ENCODE measurements at regions not wholly inside any gene's neighbourhood (a gene's known extent, or its start where the extent isn't known, plus 50 kb on each side); places are given as distances from the start of the nearest gene placed in this dataset.

GRCh38 chr11:80798174-80798573, 1357.3 kb upstream of the TENM4 start:
- DNase-seq (ENCODE audit: low read depth, low spot score), result no peak

- DNase-seq (ENCODE audit: low read depth, low spot score), result no peak
Measured at GRCh38 chr11:80783561-80783960, 1342.7 kb upstream of the TENM4 start.

- DNase-seq (ENCODE audit: low read depth, low spot score), result no peak
Measured at GRCh38 chr11:80782135-80782885, 1341.5 kb upstream of the TENM4 start.

GRCh38 chr11:80779905-80780605, 1339.2 kb upstream of the TENM4 start:
- DNase-seq (ENCODE audit: low read depth, low spot score), result no peak

- no peak for DNase-seq (ENCODE audit: low read depth, low spot score)
Measured at GRCh38 chr11:80778941-80779340, 1338.1 kb upstream of the TENM4 start.

GRCh38 chr11:80778432-80778831, 1337.6 kb upstream of the TENM4 start:
- DNase-seq (ENCODE audit: low read depth, low spot score), result no peak

GRCh38 chr11:80773919-80774318, 1333.1 kb upstream of the TENM4 start:
- DNase-seq (ENCODE audit: low read depth, low spot score), result no peak

- no peak for DNase-seq (ENCODE audit: low read depth, low spot score)
Measured at GRCh38 chr11:80771017-80771416, 1330.2 kb upstream of the TENM4 start.

GRCh38 chr11:80758787-80759186, 1318.0 kb upstream of the TENM4 start:
- no peak for DNase-seq (ENCODE audit: low read depth, low spot score)

GRCh38 chr11:80748207-80748925, 1307.5 kb upstream of the TENM4 start:
- no peak for DNase-seq (ENCODE audit: low read depth, low spot score)

GRCh38 chr11:80746300-80746699, 1305.5 kb upstream of the TENM4 start:
- no peak for DNase-seq (ENCODE audit: low read depth, low spot score)

- DNase-seq (ENCODE audit: low read depth, low spot score), result no peak
Measured at GRCh38 chr11:80745416-80745815, 1304.6 kb upstream of the TENM4 start.

- DNase-seq (ENCODE audit: low read depth, low spot score), result no peak
Measured at GRCh38 chr11:80733790-80734189, 1293.0 kb upstream of the TENM4 start.

GRCh38 chr11:80733361-80733760, 1292.5 kb upstream of the TENM4 start:
- no peak for DNase-seq (ENCODE audit: low read depth, low spot score)

- DNase-seq (ENCODE audit: low read depth, low spot score), result no peak
Measured at GRCh38 chr11:80727315-80727714, 1286.5 kb upstream of the TENM4 start.

GRCh38 chr11:80726236-80726635, 1285.4 kb upstream of the TENM4 start:
- DNase-seq (ENCODE audit: low read depth, low spot score), result no peak

GRCh38 chr11:80724366-80724765, 1283.5 kb upstream of the TENM4 start:
- DNase-seq (ENCODE audit: low read depth, low spot score), result no peak

GRCh38 chr11:80722629-80723028, 1281.8 kb upstream of the TENM4 start:
- no peak for DNase-seq (ENCODE audit: low read depth, low spot score)

- DNase-seq (ENCODE audit: low read depth, low spot score), result no peak
Measured at GRCh38 chr11:80720295-80720694, 1279.5 kb upstream of the TENM4 start.

GRCh38 chr11:80719292-80719646, 1278.4 kb upstream of the TENM4 start:
- no peak for DNase-seq (ENCODE audit: low read depth, low spot score)

- no peak for DNase-seq (ENCODE audit: low read depth, low spot score)
Measured at GRCh38 chr11:80718611-80719291, 1277.9 kb upstream of the TENM4 start.

GRCh38 chr11:80702264-80702663, 1261.4 kb upstream of the TENM4 start:
- no peak for DNase-seq (ENCODE audit: low read depth, low spot score)
